ENCODE measurements at regions not wholly inside any gene's neighbourhood (a gene's known extent, or its start where the extent isn't known, plus 50 kb on each side); places are given as distances from the start of the nearest gene placed in this dataset.

DNA sequence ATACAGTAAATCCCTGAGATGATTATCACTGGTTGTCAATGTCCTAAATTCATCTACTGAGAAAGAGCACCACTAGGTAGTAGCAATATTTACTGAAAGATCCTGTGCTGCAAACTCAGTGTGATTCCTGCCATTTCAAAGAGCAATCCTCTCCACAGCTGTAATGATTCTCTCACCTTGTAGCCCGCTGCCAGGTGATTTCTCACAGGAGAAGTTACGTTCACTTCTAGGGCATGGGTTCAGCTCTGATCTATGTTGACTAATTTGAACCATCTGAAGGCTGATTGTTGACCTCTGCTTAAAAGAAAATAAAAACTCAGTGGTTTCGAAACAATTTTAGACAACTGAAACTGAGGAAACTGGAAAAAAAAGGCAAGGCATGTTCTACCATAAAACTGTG, 197.0 kb downstream of the FAT4 start:
- no peak for DNase-seq (ENCODE audit: low spot score)

DNA sequence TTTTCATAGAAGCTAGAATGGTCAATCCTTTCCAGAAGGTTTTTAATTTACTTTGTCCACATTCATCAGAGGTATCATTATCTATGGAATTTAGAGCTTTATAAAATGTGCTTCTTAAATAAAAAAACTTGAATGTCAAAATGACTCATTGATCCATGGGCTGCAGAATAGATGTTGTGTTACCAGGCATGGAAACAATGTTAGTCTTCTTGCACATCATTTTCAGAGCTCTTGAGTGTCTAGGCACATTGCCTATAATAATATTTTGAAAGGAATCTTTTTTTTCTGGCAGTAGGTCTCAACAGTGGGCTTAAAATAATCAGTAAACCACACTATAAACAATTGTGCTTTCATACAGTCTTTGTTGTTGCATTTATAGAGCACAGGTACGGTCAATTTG, 200.3 kb downstream of the FAT4 start:
- DNase-seq (ENCODE audit: low spot score) = no peak

DNA sequence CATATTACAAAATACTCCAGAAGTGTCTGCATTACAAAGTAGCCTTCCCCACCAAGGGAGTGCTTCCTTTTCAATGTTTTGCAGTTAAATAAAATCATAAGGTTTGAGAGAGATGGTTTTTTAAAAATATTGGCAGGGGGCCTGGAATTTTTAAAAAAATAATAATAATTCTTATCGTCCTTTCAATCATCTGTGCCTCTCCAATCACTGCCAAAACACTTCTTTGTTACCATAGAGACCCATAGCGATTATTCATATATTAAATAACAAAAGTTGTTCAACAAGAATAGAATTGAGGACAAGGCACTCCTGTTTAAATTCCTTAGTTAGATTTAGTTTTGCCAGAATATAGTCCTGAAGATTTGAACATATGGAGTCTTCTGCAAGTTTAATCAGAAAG, 203.1 kb downstream of the FAT4 start:
- DNase-seq (ENCODE audit: low spot score) = no peak

DNA sequence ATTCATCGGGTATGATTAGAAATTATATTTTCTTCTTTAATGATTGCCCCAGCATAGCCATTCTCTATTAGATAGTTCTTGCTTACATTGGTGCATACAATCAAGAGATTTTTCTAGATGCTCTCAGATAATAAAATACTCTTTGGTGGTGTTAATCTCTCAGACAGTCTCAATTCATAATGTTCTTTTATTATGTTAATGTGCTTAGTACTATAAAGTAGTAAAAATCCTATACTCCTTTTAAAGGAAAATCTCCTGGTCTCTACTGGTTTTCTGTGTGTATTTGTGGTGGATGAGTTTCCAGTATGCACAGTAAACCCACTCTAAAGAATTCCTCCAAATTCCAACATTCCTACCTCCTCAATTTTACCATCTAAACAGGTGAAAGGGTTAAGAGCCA, 203.5 kb downstream of the FAT4 start:
- DNase-seq (ENCODE audit: low spot score) = no peak

DNA sequence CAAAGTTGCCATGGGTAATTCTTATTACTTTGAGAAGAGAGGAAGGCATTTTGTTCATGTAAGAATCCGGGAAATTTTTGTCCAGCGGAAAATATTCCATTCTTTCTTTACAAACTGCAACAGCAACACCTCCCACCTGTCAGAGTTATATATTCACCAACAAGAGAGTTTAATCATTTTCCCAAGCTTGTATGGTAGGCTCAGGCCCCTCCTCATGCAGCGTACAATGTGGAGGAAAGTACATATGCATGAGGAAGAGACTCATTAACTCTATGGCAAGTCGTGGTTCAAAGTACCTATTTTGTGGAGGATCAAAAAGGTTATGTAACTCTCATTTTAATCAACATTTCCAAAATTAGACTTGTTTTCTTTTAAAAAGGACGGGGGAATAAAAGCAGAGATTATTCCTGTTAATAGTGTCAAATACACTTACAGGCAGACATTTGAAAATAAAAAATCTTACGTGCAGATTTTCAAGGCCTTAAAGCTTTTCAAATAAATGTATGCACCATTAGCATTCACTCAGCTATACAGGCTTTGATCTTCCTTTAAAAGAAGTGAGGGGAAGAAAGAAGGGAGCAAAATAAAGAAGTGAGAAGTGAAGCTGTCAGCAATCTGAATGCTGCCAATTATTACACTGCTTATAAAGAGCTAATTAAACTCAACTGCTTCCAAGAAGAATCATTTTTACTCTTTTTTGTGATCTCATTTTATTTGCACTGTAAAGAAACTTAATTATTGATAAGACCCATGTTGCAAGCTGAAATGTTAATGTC, 204.8 kb downstream of the FAT4 start:
- DNase-seq (ENCODE audit: low spot score) = no peak

DNA sequence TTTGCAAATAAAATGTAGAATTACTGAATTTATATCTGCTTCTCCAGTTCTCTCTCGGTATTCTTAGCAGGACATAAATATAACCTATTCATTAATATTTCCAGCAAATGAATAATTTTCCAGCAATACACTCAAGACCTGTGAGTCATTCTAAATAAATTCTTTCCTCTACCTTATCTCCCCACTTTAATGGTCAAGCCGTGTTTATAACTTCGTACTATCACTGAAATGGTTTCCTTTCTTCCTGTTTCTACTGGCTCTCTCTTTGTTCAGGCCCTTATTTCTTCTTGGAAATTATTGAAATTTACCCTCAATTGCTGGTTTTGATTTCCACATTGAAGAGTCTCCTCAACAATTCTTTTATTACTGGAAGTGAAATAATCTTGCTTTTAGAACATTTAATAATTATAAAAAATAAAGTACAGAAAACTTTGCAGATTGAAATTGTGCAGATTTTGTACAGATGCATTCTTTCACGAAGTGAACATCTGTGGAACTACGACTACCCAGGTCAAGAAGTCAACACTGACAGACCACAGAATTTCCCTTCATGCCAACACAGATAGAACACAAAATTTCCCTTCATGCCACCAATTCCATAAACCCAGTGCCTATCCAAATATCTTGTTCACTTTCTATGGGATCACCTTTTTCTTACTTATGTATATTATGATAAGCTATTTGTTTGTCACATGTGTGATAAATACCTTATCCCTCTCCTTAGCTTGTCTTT, 205.7 kb downstream of the FAT4 start:
- DNase-seq (ENCODE audit: low spot score) = peak; percentile 42

DNA sequence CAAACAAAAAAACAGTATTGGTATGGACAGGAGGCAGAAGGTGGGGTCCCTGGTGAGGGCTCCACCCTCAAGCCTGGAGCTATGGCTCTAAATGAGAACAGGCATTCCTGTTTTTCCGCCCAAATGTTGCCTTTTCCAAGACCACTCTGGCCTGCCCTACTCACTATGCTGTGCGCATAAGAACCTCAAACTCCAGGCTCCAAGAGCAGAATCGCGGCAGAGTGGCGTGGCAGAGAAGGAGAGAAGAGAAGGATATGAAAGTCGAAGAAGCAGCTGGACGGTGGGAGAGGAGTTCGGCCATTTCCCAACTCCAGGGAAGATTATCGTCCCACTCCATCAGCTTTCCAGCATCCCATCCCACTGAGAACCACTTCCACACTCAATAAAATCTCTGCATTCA, 207.8 kb downstream of the FAT4 start:
- DNase-seq (ENCODE audit: low spot score) = no peak

DNA sequence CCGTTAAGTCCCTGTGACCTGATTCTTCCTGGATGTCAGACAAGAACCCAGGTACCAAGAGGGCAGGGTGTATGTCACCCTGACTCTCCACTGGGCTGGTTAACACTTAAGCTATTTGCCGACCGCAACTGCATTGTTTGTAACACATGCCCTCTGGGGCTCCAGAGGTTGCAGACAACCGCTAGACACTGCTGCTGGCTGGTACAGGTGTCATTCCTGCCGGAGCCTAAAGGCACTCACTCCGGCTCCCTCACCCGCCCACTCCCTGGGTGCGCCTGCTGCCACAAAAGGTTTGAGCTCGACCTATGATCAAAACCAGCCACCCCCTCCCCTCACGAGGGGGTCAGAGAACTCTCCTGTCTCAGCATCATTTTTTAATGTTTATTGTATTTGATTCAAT, 208.2 kb downstream of the FAT4 start:
- DNase-seq (ENCODE audit: low spot score) = no peak

DNA sequence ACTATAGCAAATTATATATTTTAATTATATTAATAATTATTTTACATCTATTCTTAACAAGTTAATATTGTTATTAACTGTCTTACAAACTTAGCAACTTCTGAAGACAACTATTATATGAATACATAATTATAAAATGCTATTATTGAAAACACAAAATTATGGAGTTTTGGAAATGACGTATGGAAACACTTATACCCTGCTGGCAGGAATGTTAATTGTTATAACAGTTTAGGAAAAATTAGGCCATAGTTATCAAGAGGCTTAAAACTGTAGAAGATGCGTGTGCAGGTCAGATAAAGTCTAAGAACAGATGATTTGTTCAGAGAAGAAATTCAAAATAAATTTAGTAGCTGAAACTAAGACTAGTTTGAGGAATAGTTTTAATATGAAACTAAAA, 211.7 kb downstream of the FAT4 start:
- no peak for DNase-seq (ENCODE audit: low spot score)

DNA sequence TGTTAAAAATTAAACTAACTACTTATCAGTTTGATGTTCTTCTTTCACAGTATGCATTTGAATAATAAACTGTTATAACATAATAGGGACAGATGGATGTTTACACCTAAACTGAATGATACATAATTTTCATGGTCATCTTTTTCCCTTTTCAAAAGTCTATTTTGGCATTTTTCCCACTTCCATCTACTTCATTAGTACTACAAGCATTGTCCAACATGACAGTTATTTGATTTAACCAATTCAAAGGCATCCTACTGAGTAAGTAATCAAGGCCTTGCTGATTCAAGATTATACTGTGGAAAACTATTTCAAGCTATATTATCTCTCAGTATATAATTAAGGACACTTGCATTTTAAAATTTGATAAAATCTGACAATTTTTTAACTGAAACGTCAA, 212.9 kb downstream of the FAT4 start:
- DNase-seq (ENCODE audit: low spot score) = no peak

DNA sequence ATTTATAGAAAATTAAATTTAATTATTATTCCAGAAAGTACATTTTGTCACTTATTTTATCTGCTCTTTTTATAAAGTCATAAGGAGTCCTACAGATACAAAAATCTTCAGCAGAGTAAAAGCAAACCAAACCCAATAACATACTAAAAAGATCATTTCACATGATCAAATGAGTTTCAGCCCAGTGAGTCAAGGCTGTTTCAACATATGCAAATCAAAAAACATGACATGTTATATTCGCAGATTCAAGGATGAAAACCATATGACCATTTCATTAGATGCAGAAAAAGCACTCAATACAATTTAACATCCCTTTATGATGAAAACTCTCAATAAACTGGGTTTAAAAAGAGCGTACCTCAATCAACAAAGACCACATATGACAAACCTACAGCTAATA, 214.3 kb downstream of the FAT4 start:
- no peak for DNase-seq (ENCODE audit: low spot score)

DNA sequence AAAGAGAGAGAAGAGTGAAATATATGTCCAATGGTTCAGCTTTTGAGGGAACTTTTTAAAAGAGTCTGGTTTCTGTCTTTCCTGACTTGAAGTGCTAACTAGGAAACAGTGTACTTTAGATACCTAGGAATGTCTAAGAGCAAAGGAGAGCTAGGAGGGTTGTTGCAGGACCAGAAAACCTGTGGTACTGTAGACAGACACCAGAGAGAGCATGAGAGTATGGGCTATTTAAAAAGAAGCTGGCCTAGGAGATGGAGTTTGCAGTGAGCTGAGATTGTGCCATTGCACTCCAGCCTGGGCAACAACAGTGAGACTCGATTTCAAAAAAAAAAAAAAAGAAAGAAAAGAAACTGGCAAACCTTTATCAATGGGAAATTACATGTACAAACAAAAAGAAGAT, 223.9 kb downstream of the FAT4 start:
- no peak for DNase-seq (ENCODE audit: low spot score)

DNA sequence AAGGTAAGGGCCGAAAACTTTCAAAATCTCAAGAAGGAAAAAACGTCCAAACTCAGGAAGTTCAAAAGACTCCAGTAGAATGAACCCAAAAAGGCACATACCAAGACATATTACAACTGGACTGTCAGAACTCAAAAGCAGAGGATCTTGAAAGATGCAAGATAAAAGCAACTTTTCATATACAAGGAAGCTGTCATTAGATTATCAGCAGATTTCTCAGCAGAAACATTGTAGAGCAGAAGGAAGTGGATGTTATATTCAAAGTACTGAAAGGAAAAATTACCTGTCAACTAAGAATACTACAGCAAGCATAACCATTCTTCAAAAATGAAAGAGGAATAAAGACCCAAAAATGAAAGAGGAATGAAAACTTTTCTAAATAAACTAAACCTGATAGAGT, 224.9 kb downstream of the FAT4 start:
- DNase-seq (ENCODE audit: low spot score) = no peak

DNA sequence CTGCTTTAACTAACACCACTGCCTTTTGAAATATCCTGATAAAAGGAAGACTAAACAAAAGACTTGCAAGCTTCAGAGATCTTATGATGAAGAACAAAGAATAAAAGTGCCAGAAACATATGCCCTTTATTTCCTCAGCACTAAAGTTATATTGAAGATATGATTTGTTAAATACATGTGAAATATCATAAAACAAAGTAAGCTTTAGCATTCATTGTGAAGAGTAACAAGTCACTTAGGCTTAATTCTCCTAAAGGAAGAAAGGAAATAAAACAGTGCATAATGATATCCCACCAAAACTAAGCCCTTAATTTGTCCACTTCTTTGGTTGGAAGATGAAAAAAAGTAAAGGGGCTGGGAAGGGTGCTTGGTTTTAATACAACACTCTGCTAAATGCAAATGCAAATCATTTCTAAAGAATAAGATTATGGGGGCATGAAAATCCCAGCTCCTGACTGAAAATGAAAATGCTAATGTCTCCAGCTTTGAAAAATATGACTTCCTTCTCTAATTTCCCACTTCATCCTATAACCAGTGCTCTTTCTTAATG, 227.2 kb downstream of the FAT4 start:
- DNase-seq (ENCODE audit: low spot score) = no peak

DNA sequence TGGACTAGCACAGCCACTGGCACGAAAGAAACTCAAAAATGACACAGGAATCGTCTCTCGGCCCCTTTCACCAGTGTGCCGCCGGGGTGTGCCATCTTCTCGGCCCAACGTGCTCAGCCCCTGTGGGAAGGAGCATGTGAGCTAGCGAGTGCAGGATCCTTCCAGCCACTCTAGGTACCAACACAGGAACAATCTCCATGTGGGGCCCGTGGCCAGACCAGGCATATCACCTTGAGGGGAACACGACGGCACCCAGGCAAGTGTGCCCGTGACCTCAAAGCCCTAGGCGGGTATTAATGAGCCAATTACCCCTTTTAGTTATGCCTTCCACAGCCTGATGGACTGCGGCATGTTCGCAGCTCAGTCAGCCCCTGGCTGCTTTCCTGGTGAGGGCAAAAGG, 231.5 kb downstream of the FAT4 start:
- DNase-seq (ENCODE audit: low spot score) = no peak

DNA sequence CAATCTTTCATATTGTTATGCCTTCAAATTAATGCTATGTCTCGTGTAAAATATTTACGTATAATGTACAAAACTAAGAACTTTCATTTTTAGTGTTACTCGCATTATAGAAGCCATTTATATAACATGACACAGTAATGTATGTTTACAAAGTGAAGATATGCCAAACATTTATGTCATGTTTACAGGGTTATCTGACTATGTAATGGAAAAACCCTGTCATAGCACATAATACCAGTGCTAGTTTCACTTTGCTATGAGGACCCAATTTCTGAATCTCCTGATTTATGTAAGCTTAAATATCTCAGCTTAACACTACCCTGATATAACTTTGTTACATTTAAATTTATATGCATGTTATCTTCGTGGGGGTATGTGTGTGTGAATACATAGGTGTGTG, 233.1 kb downstream of the FAT4 start:
- no peak for DNase-seq (ENCODE audit: low spot score)

DNA sequence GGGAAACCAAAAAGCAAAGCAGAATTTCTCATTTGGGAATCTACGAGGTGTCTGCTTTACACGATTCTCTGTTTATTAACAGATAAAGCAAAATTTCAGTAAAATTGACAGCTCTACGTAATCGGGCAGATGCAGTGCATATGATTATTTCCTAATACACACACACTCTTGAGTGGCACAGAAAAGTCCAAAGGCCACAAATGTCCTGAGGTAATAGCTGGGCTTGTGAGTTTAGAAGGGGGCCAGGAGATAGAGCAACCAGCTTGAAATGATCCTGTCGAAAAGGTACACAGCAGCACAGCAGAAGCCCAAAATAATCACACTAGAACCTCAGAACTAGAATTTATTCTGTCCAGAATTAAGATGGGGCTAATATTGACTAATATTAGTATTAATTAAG, 236.0 kb downstream of the FAT4 start:
- DNase-seq (ENCODE audit: low spot score) = no peak

DNA sequence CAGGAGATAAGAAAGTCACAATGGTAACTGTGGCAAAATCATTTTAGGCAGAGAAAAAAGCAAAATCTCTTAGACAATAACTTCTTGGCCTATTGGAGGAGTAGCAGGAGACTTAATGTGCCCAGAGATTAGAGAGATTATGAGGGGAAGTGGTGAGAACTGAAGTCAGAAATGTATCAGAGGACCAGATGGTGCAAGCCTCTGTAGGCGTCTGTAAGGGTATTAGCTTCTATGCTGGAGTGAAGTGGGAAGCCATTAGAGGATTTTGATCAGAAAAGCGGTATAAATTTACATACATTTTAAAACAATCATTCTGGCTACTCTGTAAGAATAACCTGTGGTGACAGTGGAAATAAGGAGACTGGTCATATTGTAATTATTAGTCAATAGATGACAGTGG, 236.7 kb downstream of the FAT4 start:
- DNase-seq (ENCODE audit: low spot score) = no peak

DNA sequence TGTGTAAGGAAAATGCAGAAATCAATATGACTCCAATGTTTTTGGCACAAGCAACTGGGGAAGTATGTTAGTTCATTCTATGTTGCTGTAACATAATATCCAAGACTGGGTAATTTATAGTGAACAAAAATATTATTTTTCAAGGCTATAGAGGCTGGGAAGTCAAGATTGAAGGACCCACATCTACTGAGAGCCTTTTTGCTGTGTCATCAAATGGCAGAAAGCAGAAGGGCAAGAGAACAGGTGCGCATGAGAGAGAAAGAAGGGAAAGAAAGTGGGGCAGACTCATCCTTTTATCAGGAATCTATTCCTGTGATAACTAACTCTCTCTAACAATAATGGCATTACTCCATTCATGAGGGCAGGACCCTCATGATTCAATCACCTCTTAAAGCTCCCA, 237.2 kb downstream of the FAT4 start:
- DNase-seq (ENCODE audit: low spot score) = no peak

DNA sequence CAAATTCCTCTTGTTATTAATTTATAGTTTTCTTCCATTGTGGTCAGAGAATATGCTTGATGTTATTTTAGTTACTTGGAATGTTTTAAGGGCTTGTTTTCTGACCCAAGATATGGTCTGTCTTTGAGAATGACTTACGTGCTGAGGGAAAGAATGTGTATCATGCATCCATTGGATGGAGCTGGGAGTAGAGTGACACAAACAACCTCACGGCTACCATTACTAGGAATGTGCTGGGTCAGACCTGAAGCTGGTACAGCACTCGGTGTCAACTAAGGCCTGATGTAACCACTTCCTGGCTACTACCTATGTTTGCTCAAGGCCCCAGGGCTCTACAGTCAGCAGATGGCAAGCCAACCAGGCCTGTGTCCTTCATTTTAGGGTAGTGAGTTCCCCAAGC, 257.8 kb downstream of the FAT4 start:
- no peak for DNase-seq (ENCODE audit: low spot score)

DNA sequence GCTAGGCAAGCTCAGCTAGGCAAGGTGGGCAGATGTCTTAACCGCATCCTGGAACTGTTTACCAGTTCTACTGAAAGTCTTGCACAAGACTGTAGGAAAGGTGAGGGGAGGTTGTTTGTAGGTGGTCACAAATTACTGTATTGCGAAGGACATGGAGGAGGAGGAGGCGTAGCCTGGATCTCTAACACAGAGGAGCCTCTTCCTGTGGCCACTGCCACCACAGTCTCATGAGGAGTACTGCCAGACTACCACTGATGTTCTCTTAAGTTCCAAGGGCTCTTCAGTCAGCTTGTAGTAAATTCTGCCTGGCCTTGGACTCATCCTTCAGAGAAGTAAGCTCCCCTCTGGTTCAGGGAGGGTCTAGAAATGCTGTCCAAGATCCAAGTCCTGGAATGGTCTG, 258.6 kb downstream of the FAT4 start:
- DNase-seq (ENCODE audit: low spot score) = no peak

DNA sequence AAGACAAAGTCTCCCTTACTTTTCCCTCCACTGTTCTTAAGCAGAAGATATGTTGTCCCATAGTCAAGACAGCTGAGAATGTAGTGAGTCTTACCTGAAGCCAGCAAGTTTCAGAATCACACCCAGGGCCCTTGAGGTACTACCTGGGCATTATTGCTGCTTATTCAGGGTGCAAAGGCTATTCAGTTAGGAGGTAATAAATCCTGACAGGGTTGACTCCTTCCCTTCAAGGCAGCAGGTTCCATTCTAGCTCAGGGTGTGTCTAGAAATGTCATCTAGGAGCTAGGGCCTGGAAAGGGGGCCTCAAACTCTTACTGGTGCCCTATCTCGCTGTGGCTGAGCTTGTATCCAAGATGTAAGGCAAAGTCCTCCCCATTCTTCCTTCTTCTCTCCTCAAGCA, 259.0 kb downstream of the FAT4 start:
- no peak for DNase-seq (ENCODE audit: low spot score)

DNA sequence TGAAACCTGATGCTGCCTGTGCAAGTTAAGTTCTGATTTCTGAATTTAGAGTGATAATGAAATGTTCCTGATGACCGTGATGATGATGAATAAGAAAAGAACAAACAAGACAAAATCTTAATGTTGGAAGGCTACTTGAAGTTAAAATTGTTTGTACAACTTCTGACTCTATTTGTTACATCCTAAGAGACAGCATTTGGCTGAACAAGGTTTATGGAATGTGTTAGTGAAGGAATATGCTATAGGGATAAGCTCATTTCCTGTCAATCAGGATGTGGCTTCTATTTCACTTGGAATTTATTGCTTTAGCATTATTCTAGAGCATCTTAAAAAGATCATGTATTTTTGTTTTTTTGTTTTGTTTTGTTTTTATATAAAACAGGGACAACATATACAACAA, 267.5 kb downstream of the FAT4 start:
- DNase-seq (ENCODE audit: low spot score) = no peak
